ENCODE measurements at regions not wholly inside any gene's neighbourhood (a gene's known extent, or its start where the extent isn't known, plus 50 kb on each side); places are given as distances from the start of the nearest gene placed in this dataset.

DNA sequence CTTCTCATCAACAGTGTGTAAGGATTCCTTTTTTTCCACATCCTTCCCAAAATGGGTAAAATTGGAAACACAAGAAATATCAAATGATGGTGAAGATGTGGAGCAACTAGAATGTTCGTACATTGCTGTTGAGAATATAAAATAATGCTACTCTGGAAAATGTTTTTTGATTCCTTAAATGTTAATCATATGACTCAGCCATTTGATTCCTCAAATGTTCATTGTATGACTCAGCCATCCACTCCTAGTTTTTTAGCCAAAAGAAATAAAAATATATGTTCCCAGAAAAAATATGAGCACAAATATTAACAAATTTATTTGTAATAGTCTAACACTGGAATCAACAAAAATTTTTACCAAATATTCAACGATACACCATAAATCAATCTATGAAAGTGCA, 1108.6 kb downstream of the LRFN5 start:
- H3K9me3 ChIP-seq, result peaks cover 0 to 5% (median 0%) of the 10 kb centered on the region in 4 donors
- WGBS, 2 donors, result 66 to 71% methylated on average over 2 of the region's 2 CpGs
- intact Hi-C loops (cut with DNase I), result no loop called here
- no peak for TF ChIP-seq CTCF (IDR thresholded peaks at IDR 0.05)
- no peak overlapping the region for H3K4me3 ChIP-seq
- ATAC-seq (no peak), FAIRE-seq (no peak), DNase-seq (no peak)
- no peaks in the 10 kb centered on the region for H3K27me3 ChIP-seq
- no peaks in the 10 kb centered on the region for H3K36me3 ChIP-seq
- H3K4me1 ChIP-seq, result no peaks in the 10 kb centered on the region
- no peak overlapping the region for H3K27ac ChIP-seq

DNA sequence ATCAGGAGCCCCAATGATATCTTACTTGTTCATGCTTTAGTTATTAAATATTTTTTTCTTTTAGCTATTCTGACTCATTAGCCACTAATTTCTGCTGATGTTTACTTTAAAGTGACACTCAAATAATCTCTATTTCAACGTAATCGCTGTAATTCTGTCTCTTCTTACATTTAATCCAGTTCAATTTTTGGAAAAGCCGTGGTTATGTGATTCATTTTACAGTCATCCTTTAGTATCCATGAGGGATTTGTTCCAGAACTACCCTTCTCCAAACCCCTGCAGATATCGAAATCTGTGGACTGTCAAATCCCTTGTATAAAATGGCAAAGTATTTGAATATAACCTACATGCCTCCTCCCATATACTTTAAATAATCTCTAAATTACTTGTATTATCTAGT, 1103.4 kb downstream of the LRFN5 start:
- DNase-seq, result no peak

GRCh38 chr14:42703501-42703900, 1096.8 kb downstream of the LRFN5 start:
- TF ChIP-seq CTCF (IDR thresholded peaks at IDR 0.05), result no peak
- no peak for DNase-seq
- Histone ChIP-seq H3K36me3 (no peaks in the 10 kb centered on the region), H3K27me3 (no peaks in the 10 kb centered on the region), H3K9me3 (no peaks in the 10 kb centered on the region), H3K4me1 (no peaks in the 10 kb centered on the region), H3K4me3 (no peak overlapping the region), H3K27ac (no peak overlapping the region)
- intact Hi-C loops (cut with DNase I), result no loop called here
- no peak for ATAC-seq
- WGBS, 2 donors, result 86% methylated on average over 1 of the region's 1 CpG
- no peak for FAIRE-seq

More for the DNA sequence above, 1103.4 kb downstream of the LRFN5 start:
- Histone ChIP-seq H3K4me1 (no peaks in the 10 kb centered on the region), H3K27me3 (no peaks in the 10 kb centered on the region), H3K4me3 (no peak overlapping the region), H3K9me3 (no peaks in the 10 kb centered on the region), H3K36me3 (no peaks in the 10 kb centered on the region), H3K27ac (no peak overlapping the region)
- FAIRE-seq (no peak), ATAC-seq (no peak)
- WGBS, 2 donors, result 72 to 82% methylated on average over 4 of the region's 4 CpGs
- intact Hi-C loops (cut with DNase I), result no loop called here
- no peak for TF ChIP-seq CTCF (IDR thresholded peaks at IDR 0.05)

GRCh38 chr14:42687421-42687820, 1080.7 kb downstream of the LRFN5 start:
- Histone ChIP-seq H3K4me1 (no peaks in the 10 kb centered on the region), H3K36me3 (no peaks in the 10 kb centered on the region), H3K27ac (no peak overlapping the region), H3K27me3 (no peaks in the 10 kb centered on the region), H3K4me3 (no peak overlapping the region), H3K9me3 (no peaks in the 10 kb centered on the region)
- TF ChIP-seq CTCF (IDR thresholded peaks at IDR 0.05), result no peak
- ATAC-seq (no peak), DNase-seq (no peak), FAIRE-seq (no peak)
- WGBS, 2 donors, result 37 to 54% methylated on average over 2 of the region's 2 CpGs
- intact Hi-C loops (cut with DNase I), result no loop called here

DNA sequence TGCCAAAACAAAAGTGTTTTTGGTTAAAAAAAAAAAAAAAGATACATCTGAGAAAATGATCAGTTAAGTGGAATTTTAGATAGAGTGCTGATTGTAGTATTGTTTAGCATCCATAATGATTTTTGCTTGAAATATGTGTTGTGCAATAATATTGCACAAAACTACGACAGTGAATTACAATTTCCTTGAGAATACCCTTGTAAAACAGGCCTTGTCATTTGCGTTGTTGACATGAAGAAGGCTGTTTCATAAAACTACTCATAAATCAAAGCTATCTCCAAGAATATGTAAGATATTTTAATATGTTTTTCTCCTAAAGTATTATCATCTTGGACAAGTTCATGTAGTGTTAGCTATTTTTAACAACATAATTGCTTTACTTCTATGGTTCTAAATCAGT, 1077.0 kb downstream of the LRFN5 start:
- Histone ChIP-seq H3K9me3 (no peaks in the 10 kb centered on the region), H3K27ac (no peak overlapping the region), H3K36me3 (no peaks in the 10 kb centered on the region), H3K4me1 (no peaks in the 10 kb centered on the region), H3K27me3 (no peaks in the 10 kb centered on the region), H3K4me3 (no peak overlapping the region)
- WGBS, 2 donors, result 42 to 45% methylated on average over 2 of the region's 2 CpGs
- DNase-seq (no peak), ATAC-seq (no peak), FAIRE-seq (no peak)
- intact Hi-C loops (cut with DNase I), result no loop called here
- TF ChIP-seq CTCF (IDR thresholded peaks at IDR 0.05), result no peak

All from pancreas (tissue), 10 donors.